EH (cell line): ENCODE measurements at regions not wholly inside any gene's neighbourhood (a gene's known extent, or its start where the extent isn't known, plus 50 kb on each side); places are given as distances from the start of the nearest gene placed in this dataset.
"Not testable (repeated sequence)": the region's sequence is repeated elsewhere in the genome, so short reads cannot be mapped to it uniquely, and the experiment has no call there.

ENCODE experiments used
- DNase-seq: peaks from one replicate; pipeline ENCODE4 v3.0.0-alpha.2; 2015; ENCODE audit warnings: low read depth

GRCh38 chr4:9505341-9505740 lies 61.1 kb downstream of the DEFB131A start:
- not testable (repeated sequence) for DNase-seq

GRCh38 chr4:9506672-9507071 lies 62.5 kb downstream of the DEFB131A start:
- DNase-seq: not testable (repeated sequence)

GRCh38 chr4:9512941-9513340 lies 68.7 kb downstream of the DEFB131A start:
- DNase-seq: not testable (repeated sequence)

GRCh38 chr4:9519631-9520030 lies 75.4 kb downstream of the DEFB131A start:
- not testable (repeated sequence) for DNase-seq

- DNase-seq: not testable (repeated sequence)
Measured at GRCh38 chr4:9522903-9523302, 78.7 kb downstream of the DEFB131A start.

- not testable (repeated sequence) for DNase-seq
Measured at GRCh38 chr4:9524406-9524805, 80.2 kb downstream of the DEFB131A start.

- peak; percentile 57 for DNase-seq
Measured at GRCh38 chr4:9532134-9532862, 88.1 kb downstream of the DEFB131A start.

- DNase-seq: not testable (repeated sequence)
Measured at GRCh38 chr4:9532863-9533192, 88.6 kb downstream of the DEFB131A start.

GRCh38 chr4:9537101-9537500 lies 92.9 kb downstream of the DEFB131A start:
- not testable (repeated sequence) for DNase-seq

GRCh38 chr4:9539939-9540520 lies 95.8 kb downstream of the DEFB131A start:
- DNase-seq: not testable (repeated sequence)

- not testable (repeated sequence) for DNase-seq
Measured at GRCh38 chr4:9541388-9541915, 97.2 kb downstream of the DEFB131A start.

- not testable (repeated sequence) for DNase-seq
Measured at GRCh38 chr4:9544851-9545250, 100.6 kb downstream of the DEFB131A start.

- not testable (repeated sequence) for DNase-seq
Measured at GRCh38 chr4:9547470-9547869, 103.3 kb downstream of the DEFB131A start.

GRCh38 chr4:9556076-9556475 lies 111.9 kb downstream of the DEFB131A start:
- DNase-seq: not testable (repeated sequence)

GRCh38 chr4:9577869-9578268 lies 133.7 kb downstream of the DEFB131A start:
- DNase-seq: not testable (repeated sequence)

GRCh38 chr4:9582880-9583279 lies 138.7 kb downstream of the DEFB131A start:
- DNase-seq: not testable (repeated sequence)

GRCh38 chr4:9592010-9592409 lies 147.8 kb downstream of the DEFB131A start:
- DNase-seq: no peak

- DNase-seq: no peak
Measured at GRCh38 chr4:9594948-9595347, 150.7 kb downstream of the DEFB131A start.

- not testable (repeated sequence) for DNase-seq
Measured at GRCh38 chr4:9595531-9595930, 151.3 kb downstream of the DEFB131A start.

- DNase-seq: no peak
Measured at GRCh38 chr4:9599266-9599665, 155.1 kb downstream of the DEFB131A start.

- no peak for DNase-seq
Measured at GRCh38 chr4:9600246-9600645, 156.0 kb downstream of the DEFB131A start.

- DNase-seq: no peak
Measured at GRCh38 chr4:9602389-9602914, 158.2 kb downstream of the DEFB131A start.
